Esophagus squamous epithelium (tissue), 4 donors: ENCODE measurements at regions not wholly inside any gene's neighbourhood (a gene's known extent, or its start where the extent isn't known, plus 50 kb on each side); places are given as distances from the start of the nearest gene placed in this dataset.

Experiments
- POLR2A ChIP-seq, 4 donors: fragments of 450-650 bp; IDR thresholded peaks; one replicate each; pipeline ENCODE4 v1.6.1; 2017; ENCODE audit warnings: antibody characterized with exemption in 4 of 4, mild to moderate bottlenecking in 4 of 4, moderate library complexity in 3 of 4
- TF ChIP-seq, protein P1 (sequence below), 6 experiments: fragments of 450-650 bp in 4 of 6; fragments of 200-600 bp in 2 of 6; sonication (generic) in 2 of 6; IDR thresholded peaks; one replicate each; pipeline ENCODE4 v1.5.1; 2016 to 2019; ENCODE audit warnings: antibody characterized with exemption in 6 of 6, mild to moderate bottlenecking in 4 of 6, moderate library complexity in 4 of 6

DNA sequence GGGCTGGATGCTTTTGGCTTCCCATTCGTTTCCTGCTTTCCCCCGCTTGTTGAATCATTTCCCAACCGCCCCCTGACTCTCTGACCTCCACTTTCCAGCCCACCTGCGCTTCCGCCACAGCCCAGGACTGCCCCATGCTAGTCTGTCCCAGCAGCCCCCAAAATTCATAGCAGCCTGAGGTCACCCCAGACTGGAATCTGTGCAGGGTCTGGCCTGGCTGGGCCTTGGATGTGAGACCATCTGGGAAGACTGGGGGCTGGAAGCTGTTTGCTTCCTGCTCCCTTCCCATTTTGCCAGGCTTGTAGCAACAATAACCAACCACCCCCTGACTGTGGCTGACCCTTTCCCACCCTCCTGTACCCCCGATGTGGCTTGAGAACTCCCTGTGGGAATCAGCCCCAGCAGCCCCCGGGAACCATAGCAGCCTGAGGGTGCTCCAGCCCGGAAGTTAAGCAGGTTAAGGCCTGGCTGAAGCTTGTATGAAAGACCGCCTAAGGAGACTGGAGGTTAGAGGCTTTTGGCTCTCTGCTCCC is 2290.8 kb downstream of the TP53TG3F start:
- TF ChIP-seq, protein P1, sequence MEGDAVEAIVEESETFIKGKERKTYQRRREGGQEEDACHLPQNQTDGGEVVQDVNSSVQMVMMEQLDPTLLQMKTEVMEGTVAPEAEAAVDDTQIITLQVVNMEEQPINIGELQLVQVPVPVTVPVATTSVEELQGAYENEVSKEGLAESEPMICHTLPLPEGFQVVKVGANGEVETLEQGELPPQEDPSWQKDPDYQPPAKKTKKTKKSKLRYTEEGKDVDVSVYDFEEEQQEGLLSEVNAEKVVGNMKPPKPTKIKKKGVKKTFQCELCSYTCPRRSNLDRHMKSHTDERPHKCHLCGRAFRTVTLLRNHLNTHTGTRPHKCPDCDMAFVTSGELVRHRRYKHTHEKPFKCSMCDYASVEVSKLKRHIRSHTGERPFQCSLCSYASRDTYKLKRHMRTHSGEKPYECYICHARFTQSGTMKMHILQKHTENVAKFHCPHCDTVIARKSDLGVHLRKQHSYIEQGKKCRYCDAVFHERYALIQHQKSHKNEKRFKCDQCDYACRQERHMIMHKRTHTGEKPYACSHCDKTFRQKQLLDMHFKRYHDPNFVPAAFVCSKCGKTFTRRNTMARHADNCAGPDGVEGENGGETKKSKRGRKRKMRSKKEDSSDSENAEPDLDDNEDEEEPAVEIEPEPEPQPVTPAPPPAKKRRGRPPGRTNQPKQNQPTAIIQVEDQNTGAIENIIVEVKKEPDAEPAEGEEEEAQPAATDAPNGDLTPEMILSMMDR (IDR thresholded peaks at IDR 0.05), result no peak
- TF ChIP-seq POLR2A (IDR thresholded peaks at IDR 0.05), result no peak
